HL-60 (cell line): ENCODE measurements at regions not wholly inside any gene's neighbourhood (a gene's known extent, or its start where the extent isn't known, plus 50 kb on each side); places are given as distances from the start of the nearest gene placed in this dataset.

ENCODE experiments used
- CTCF ChIP-seq: IDR thresholded peaks from one replicate; pipeline ENCODE4 v1.5.1; 2011; ENCODE audit warnings: low read length, control low read depth, inconsistent platforms; ENCODE audit not compliant: insufficient read depth
- POLR2AphosphoS5 ChIP-seq: IDR thresholded peaks from 2 replicates; pipeline ENCODE4 v1.6.1; 2012; ENCODE audit warnings: low read depth

- TF ChIP-seq CTCF (no peak), POLR2AphosphoS5 (no peak)
These were observed 149.2 kb downstream of the RNASET2 start for GRCh38 chr6:166806962-166807757.
